HepG2 (cell line): ENCODE measurements at regions not wholly inside any gene's neighbourhood (a gene's known extent, or its start where the extent isn't known, plus 50 kb on each side); places are given as distances from the start of the nearest gene placed in this dataset.

Source experiments
- AHR ChIP-seq: IDR thresholded peaks from 2 replicates; pipeline ENCODE4 v1.6.1; 2018; ENCODE audit warnings: missing genetic modification reagents, missing compliant biosample characterization
- CC2D1A ChIP-seq: sonication (generic); formaldehyde crosslinking; IDR thresholded peaks from 2 replicates; pipeline ENCODE4 v1.8.1; 2023; ENCODE audit warnings: mild to moderate bottlenecking, missing genetic modification reagents
- CTCF ChIP-seq: sonication (generic); formaldehyde crosslinking; IDR thresholded peaks from 2 replicates; pipeline ENCODE4 v1.5.0; 2020; ENCODE audit warnings: mild to moderate bottlenecking, missing genetic modification reagents, moderate library complexity
- ETS1 ChIP-seq: sonication (generic); formaldehyde crosslinking; IDR thresholded peaks from 2 replicates; pipeline ENCODE4 v1.4.0; 2020; ENCODE audit warnings: missing genetic modification reagents
- GTF2F1 ChIP-seq: fragments of 150-350 bp; IDR thresholded peaks from 2 replicates; pipeline ENCODE4 v1.6.1; 2014; ENCODE audit warnings: low read length
- NFE2 ChIP-seq: sonication (generic); formaldehyde crosslinking; IDR thresholded peaks from 2 replicates; pipeline ENCODE4 v1.4.0; 2020; ENCODE audit warnings: missing genetic modification reagents
- POLR2A ChIP-seq, 2 experiments: IDR thresholded peaks; 2 replicates each; pipeline ENCODE4 v1.6.1; 2011; ENCODE audit warnings: low read depth in 2 of 2, low read length in 2 of 2, mild to moderate bottlenecking in 1 of 2, moderate library complexity in 1 of 2; ENCODE audit not compliant: insufficient read depth in 1 of 2
- RORA ChIP-seq: sonication (generic); formaldehyde crosslinking; IDR thresholded peaks from 2 replicates; pipeline ENCODE4 v1.5.0; 2020; ENCODE audit warnings: mild to moderate bottlenecking, missing genetic modification reagents, moderate library complexity
- SRY ChIP-seq: sonication (generic); formaldehyde crosslinking; IDR thresholded peaks from 2 replicates; pipeline ENCODE4 v1.8.0; 2022; ENCODE audit warnings: mild to moderate bottlenecking, missing genetic modification reagents
- THAP9 ChIP-seq: sonication (generic); formaldehyde crosslinking; IDR thresholded peaks from 2 replicates; pipeline ENCODE4; 2020; ENCODE audit warnings: missing genetic modification reagents, mild to moderate bottlenecking, borderline replicate concordance
- ZNF232 ChIP-seq: sonication (generic); formaldehyde crosslinking; IDR thresholded peaks from 2 replicates; pipeline ENCODE4 v1.4.0; 2020; ENCODE audit warnings: missing genetic modification reagents, borderline replicate concordance
- ZNF414 ChIP-seq: sonication (generic); formaldehyde crosslinking; IDR thresholded peaks from 2 replicates; pipeline ENCODE4 v1.5.0; 2020; ENCODE audit warnings: missing genetic modification reagents
- ZNF709 ChIP-seq: sonication (generic); formaldehyde crosslinking; IDR thresholded peaks from 2 replicates; pipeline ENCODE4 v1.5.0; 2020; ENCODE audit warnings: mild to moderate bottlenecking, missing genetic modification reagents
- ZSCAN30 ChIP-seq: sonication (generic); formaldehyde crosslinking; IDR thresholded peaks from 2 replicates; pipeline ENCODE4 v1.5.0; 2020; ENCODE audit warnings: mild to moderate bottlenecking, missing genetic modification reagents

GRCh38 chr5:58069846-58070245, 390.0 kb downstream of the PLK2 start:
- no peak for TF ChIP-seq THAP9 (CRISPR knock-in tag)
- no peak for TF ChIP-seq CTCF
- no peak for TF ChIP-seq NFE2
- no peak for TF ChIP-seq ZNF232 (CRISPR knock-in tag)
- TF ChIP-seq ZNF414 (CRISPR knock-in tag) = no peak
- TF ChIP-seq SRY (CRISPR knock-in tag) = no peak
- no peak for TF ChIP-seq ETS1 (CRISPR knock-in tag)
- TF ChIP-seq AHR (CRISPR knock-in tag) = no peak
- no peak for TF ChIP-seq CC2D1A (CRISPR knock-in tag)
- no peak for TF ChIP-seq ZNF709 (CRISPR knock-in tag)
- TF ChIP-seq RORA (CRISPR knock-in tag) = no peak
- TF ChIP-seq GTF2F1 = no peak
- no peak for TF ChIP-seq POLR2A (IDR thresholded peaks at IDR 0.05; ENCODE audit: insufficient read depth in 1 of 2, low read depth in 2 of 2, low read length in 2 of 2)
- no peak for TF ChIP-seq ZSCAN30 (CRISPR knock-in tag)
